H1 (cell line): ENCODE measurements at regions not wholly inside any gene's neighbourhood (a gene's known extent, or its start where the extent isn't known, plus 50 kb on each side); places are given as distances from the start of the nearest gene placed in this dataset.

Source experiments
- BACH1 ChIP-seq: IDR thresholded peaks from 2 replicates; pipeline ENCODE4 v1.6.1; 2012; ENCODE audit warnings: low read length, improper control_type of control experiment
- RAD21 ChIP-seq, 2 experiments: IDR thresholded peaks in 1 of 2; conservative IDR thresholded peaks in 1 of 2; 2 replicates each; pipeline ENCODE4 v1.6.1; 2011; ENCODE audit warnings: low read depth in 2 of 2, low read length in 2 of 2, improper control_type of control experiment in 1 of 2, inconsistent platforms in 1 of 2, mild to moderate bottlenecking in 1 of 2, moderate library complexity in 1 of 2
- SIRT6 ChIP-seq: IDR thresholded peaks from one replicate; pipeline ENCODE4 v1.7.1; 2012; ENCODE audit warnings: low read length, inconsistent platforms
- SP1 ChIP-seq: IDR thresholded peaks from 2 replicates; pipeline ENCODE4 v1.6.1; 2011; ENCODE audit warnings: low read depth, low read length
- SP2 ChIP-seq: IDR thresholded peaks from 2 replicates; pipeline ENCODE4 v1.6.1; 2012; ENCODE audit warnings: mild to moderate bottlenecking, low read length, inconsistent platforms
- YY1 ChIP-seq: IDR thresholded peaks from 2 replicates; pipeline ENCODE4 v1.6.1; 2011; ENCODE audit warnings: low read depth, mild to moderate bottlenecking, low read length
- TF ChIP-seq, protein P1 (sequence below), 3 experiments: IDR thresholded peaks; 1 replicate in 2 of 3; 2 replicates in 1 of 3; pipeline versions ENCODE4 v1.5.1 to v1.6.1; 2011; ENCODE audit warnings: low read length in 3 of 3, mild to moderate bottlenecking in 3 of 3, inconsistent platforms in 2 of 3, low read depth in 1 of 3, moderate library complexity in 1 of 3; ENCODE audit not compliant: insufficient read depth in 1 of 3; ENCODE audit errors: control extremely low read depth in 1 of 3
- TF ChIP-seq, protein P2 (sequence below): IDR thresholded peaks from 2 replicates; pipeline ENCODE4 v1.6.1; 2011; ENCODE audit warnings: low read length, improper control_type of control experiment

DNA sequence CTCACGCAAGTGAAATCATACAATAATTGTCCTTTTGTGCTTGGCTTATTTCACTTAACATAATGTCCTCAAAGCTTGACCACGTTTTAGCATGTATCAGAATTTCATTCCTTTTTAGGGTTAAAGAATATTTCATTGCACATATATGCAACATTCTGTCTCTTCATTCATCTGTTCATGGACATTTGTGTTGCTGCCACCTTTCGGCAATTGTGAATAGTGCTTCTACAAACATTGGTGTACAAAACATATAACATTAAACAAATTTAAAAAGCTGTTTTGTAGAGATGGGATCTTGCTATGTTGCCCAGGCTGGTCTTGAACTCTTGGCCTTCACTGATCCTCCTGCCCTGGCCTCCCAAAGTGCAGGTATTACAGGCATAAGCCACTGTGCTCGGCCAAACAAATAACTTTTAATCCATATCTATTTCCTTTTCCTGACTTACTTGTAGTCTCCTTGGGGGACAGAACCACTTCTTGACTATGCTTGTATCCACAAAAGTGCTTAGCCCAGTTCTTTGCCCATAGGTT is 209.3 kb downstream of the SLC4A3 start:
- no peak for TF ChIP-seq RAD21 (IDR thresholded peaks at IDR 0.05 in 1 of 2, conservative IDR thresholded peaks at IDR 0.05 in 1 of 2; ENCODE audit: low read depth in 2 of 2, low read length in 2 of 2)
- TF ChIP-seq, protein P1, sequence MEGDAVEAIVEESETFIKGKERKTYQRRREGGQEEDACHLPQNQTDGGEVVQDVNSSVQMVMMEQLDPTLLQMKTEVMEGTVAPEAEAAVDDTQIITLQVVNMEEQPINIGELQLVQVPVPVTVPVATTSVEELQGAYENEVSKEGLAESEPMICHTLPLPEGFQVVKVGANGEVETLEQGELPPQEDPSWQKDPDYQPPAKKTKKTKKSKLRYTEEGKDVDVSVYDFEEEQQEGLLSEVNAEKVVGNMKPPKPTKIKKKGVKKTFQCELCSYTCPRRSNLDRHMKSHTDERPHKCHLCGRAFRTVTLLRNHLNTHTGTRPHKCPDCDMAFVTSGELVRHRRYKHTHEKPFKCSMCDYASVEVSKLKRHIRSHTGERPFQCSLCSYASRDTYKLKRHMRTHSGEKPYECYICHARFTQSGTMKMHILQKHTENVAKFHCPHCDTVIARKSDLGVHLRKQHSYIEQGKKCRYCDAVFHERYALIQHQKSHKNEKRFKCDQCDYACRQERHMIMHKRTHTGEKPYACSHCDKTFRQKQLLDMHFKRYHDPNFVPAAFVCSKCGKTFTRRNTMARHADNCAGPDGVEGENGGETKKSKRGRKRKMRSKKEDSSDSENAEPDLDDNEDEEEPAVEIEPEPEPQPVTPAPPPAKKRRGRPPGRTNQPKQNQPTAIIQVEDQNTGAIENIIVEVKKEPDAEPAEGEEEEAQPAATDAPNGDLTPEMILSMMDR (IDR thresholded peaks at IDR 0.05; ENCODE audit: control extremely low read depth in 1 of 3, insufficient read depth in 1 of 3, low read depth in 1 of 3, low read length in 3 of 3): no peak
- TF ChIP-seq, protein P2, sequence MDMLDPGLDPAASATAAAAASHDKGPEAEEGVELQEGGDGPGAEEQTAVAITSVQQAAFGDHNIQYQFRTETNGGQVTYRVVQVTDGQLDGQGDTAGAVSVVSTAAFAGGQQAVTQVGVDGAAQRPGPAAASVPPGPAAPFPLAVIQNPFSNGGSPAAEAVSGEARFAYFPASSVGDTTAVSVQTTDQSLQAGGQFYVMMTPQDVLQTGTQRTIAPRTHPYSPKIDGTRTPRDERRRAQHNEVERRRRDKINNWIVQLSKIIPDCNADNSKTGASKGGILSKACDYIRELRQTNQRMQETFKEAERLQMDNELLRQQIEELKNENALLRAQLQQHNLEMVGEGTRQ: no peak
- no peak for TF ChIP-seq SP2
- no peak for TF ChIP-seq SP1
- no peak for TF ChIP-seq BACH1
- no peak for TF ChIP-seq SIRT6
- no peak for TF ChIP-seq YY1
